ENCODE measurements at regions not wholly inside any gene's neighbourhood (a gene's known extent, or its start where the extent isn't known, plus 50 kb on each side); places are given as distances from the start of the nearest gene placed in this dataset.

GRCh38 chr21:39097335-39097861, 85.9 kb downstream of the PSMG1 start:
- no peak overlapping the region for H3K4me3 ChIP-seq (ENCODE audit: low read depth, low read length)
- no peak for TF ChIP-seq CTCF (IDR thresholded peaks at IDR 0.05; ENCODE audit: borderline replicate concordance, insufficient read depth, low read depth, low read length)

- TF ChIP-seq CTCF (IDR thresholded peaks at IDR 0.05; ENCODE audit: borderline replicate concordance, insufficient read depth, low read depth, low read length) = peak; percentile 18; the same call in 1 of the 2 replicates
- no peak overlapping the region for H3K4me3 ChIP-seq (ENCODE audit: low read depth, low read length)
Measured at GRCh38 chr21:39096754-39097153, 86.5 kb downstream of the PSMG1 start.

- H3K4me3 ChIP-seq (ENCODE audit: low read depth, low read length) = no peak overlapping the region
- no peak for TF ChIP-seq CTCF (IDR thresholded peaks at IDR 0.05; ENCODE audit: borderline replicate concordance, insufficient read depth, low read depth, low read length)
Measured at GRCh38 chr21:39095681-39096080, 87.6 kb downstream of the PSMG1 start.

GRCh38 chr21:39094847-39095579, 88.2 kb downstream of the PSMG1 start:
- TF ChIP-seq CTCF (IDR thresholded peaks at IDR 0.05; ENCODE audit: borderline replicate concordance, insufficient read depth, low read depth, low read length) = no peak
- H3K4me3 ChIP-seq (ENCODE audit: low read depth, low read length) = no peak overlapping the region

- H3K4me3 ChIP-seq (ENCODE audit: low read depth, low read length) = no peak overlapping the region
- TF ChIP-seq CTCF (IDR thresholded peaks at IDR 0.05; ENCODE audit: borderline replicate concordance, insufficient read depth, low read depth, low read length) = no peak
Measured at GRCh38 chr21:39094087-39094780, 89.0 kb downstream of the PSMG1 start.

GRCh38 chr21:39093526-39093925, 89.7 kb downstream of the PSMG1 start:
- H3K4me3 ChIP-seq (ENCODE audit: low read depth, low read length) = no peak overlapping the region
- no peak for TF ChIP-seq CTCF (IDR thresholded peaks at IDR 0.05; ENCODE audit: borderline replicate concordance, insufficient read depth, low read depth, low read length)

Measured in GM12875 (cell line).